RWPE1 (cell line): ENCODE measurements at regions not wholly inside any gene's neighbourhood (a gene's known extent, or its start where the extent isn't known, plus 50 kb on each side); places are given as distances from the start of the nearest gene placed in this dataset.
"Not testable (repeated sequence)": the region's sequence is repeated elsewhere in the genome, so short reads cannot be mapped to it uniquely, and the experiment has no call there.

Experiments used
- CTCF ChIA-PET: fragments of 350-600 bp; sonication (Branson Sonifier 250); formaldehyde crosslinking; extraction: SDS; loops from one replicate; lab custom pipeline; 2021; lab: Yijun Ruan, JAX
- POLR2A ChIA-PET: fragments of 400-600 bp; formaldehyde crosslinking; extraction: SDS; loops from one replicate; lab custom pipeline; 2020; ENCODE audit warnings: antibody characterized with exemption; ENCODE audit not compliant: low non-redundant PET; lab: Yijun Ruan, JAX
- DNase-seq: peaks from one replicate; pipeline ENCODE4 v3.0.0; 2012; ENCODE audit warnings: low spot score
- H3K27ac ChIP-seq: fragments of 450-650 bp; 2 replicates; pipeline ENCODE4 v1.5.1; 2017
- CTCF ChIP-seq: fragments of 450-650 bp; conservative IDR thresholded peaks from 2 replicates; pipeline ENCODE4 v1.5.1; 2017; ENCODE audit warnings: low read depth, mild to moderate bottlenecking

DNA sequence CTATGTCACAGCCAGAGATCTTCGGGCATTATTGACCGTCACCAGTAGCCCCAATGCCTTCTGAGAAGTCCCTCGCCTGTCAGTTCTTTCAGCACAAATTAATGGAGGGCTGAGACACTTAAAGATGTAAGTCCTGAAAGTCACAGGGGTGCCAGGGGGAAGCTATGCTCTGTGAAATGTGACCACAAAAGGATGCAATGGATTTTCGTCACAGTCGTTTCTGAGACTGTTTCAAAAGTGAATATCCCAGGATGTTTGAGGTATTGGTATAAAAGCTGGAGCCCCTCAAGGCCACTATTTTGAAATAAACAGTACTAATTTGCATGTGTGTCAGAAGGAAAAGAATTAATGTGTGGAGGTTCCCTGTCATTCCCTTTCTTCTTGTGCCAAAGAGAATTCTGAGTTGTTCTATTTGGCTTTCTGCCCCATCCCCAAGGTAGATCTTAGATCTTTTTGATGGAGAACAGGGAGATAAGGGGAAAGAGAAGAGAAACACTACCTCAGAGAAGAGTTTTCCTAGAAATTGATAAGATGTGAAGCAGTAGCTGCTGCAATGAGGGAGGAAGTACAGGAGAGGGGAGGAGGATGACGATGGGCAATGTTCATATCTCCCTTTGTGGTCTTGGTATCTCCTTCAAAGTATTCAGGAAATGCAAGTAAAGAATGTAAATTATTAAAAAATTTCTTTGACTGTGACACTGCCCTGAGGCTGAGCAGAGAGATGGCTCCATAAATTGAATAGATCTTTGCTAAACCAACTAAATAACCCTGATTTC, 101.8 kb upstream of the NAP1L1 start:
- ChIA-PET CTCF (no interaction called here), POLR2A (no interaction called here)
- H3K27ac ChIP-seq, result no peak overlapping the region
- no peak for DNase-seq
- no peak for TF ChIP-seq CTCF

GRCh38 chr12:76183459-76184186, 99.1 kb upstream of the NAP1L1 start:
- DNase-seq, result peak; percentile 81
- ChIA-PET CTCF (interaction anchor here (0.7 kb wide), 1 partner anchor 25 kb away, joined by 3 read pairs; no protein-coding TSS in a partner anchor), POLR2A (no interaction called here)
- no peak overlapping the region for H3K27ac ChIP-seq
- TF ChIP-seq CTCF, result no peak

DNA sequence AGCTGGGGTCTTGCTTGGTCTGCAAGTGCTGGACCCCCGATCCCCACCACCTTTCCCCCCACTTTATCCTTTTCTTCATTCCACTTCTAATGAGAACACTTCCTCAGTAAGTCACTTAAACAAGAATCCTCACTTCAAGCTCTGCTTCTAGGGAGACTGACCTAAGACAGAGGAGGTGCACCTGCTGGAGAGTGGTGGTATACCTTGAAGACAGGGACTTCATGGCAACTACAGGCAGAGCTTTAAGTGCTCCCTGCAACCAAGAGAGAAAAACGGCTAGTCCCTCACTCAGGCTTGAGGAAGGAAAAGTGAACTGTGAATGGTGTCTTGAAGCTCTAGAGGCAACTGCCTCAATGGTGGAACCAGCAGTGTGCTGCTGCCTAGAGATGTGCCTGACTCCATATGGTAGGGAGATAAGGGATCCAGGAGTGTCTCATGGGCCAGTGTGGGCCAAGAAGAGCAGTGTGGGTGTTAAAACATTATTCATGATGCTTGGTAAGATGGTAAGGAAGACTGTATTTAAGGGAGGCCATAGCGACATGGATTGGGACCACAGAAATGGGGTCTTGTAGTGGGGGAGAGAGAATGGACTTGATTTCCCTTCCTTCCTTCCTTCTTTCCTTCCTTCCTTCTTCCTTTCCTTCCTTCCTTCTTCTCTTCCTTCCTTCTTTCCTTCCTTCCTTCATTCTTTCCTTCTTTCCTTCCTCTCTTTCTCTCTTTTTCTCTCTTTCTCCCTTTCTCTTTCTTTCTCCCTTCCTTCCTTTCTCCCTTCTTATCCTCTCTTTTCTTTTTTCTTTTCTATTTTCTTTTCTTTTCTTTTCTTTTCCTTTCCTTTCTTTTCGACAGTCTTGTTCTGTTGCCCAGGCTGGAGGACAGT, 96.2 kb upstream of the NAP1L1 start:
- ChIA-PET CTCF (no interaction called here), POLR2A (no interaction called here)
- no peak overlapping the region for H3K27ac ChIP-seq
- no peak for DNase-seq
- TF ChIP-seq CTCF, result no peak

- H3K27ac ChIP-seq, result no peak overlapping the region
- ChIA-PET POLR2A (no interaction called here), CTCF (interaction anchor here (0.6 kb wide), 1 partner anchor 13 kb away, joined by 3 read pairs; no protein-coding TSS in a partner anchor)
- no peak for DNase-seq
- TF ChIP-seq CTCF, result no peak
Measured at GRCh38 chr12:76178452-76178851, 94.0 kb upstream of the NAP1L1 start.

DNA sequence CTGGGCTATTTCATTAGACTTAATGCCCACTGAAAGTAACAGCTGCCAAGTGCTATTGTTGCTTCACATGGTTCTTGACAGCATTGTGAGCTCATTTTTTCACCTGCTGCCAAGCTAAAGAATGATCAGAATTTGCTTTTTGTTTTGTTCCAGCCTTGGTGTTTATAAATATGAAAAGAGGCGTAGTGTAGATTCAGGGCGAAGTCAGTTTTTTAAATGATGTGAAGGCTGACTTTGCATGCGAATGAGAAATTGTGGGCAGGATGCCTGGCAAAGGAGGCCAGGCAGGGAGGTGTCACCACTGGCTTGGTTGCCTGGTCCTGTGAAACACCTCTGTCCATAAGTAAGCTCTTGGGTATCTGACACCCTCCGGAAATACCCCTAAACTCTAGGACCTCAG, 93.3 kb upstream of the NAP1L1 start:
- no peak for TF ChIP-seq CTCF
- no peak for DNase-seq
- ChIA-PET CTCF (interaction anchor here (0.6 kb wide), 3 partner anchors 13 to 34 kb away, joined by 3 to 5 read pairs (median 4); no protein-coding TSS in a partner anchor), POLR2A (no interaction called here)
- H3K27ac ChIP-seq, result no peak overlapping the region

- TF ChIP-seq CTCF, result no peak
- CTCF ChIA-PET, result no interaction called here
- no peak for DNase-seq
Measured at GRCh38 chr12:76176940-76177339, 92.5 kb upstream of the NAP1L1 start.

GRCh38 chr12:76175946-76176345, 91.5 kb upstream of the NAP1L1 start:
- POLR2A ChIA-PET, H3K27ac ChIP-seq, DNase-seq: not testable (repeated sequence)
- CTCF ChIA-PET, result interaction anchor here (0.7 to 0.8 kb wide), 2 partner anchors 95 to 411 kb away, joined by 3 to 6 read pairs; no protein-coding TSS in a partner anchor

More at GRCh38 chr12:76176940-76177339, 92.5 kb upstream of the NAP1L1 start:
- H3K27ac ChIP-seq, result no peak overlapping the region
- POLR2A ChIA-PET, result no interaction called here
